ENCODE measurements at regions not wholly inside any gene's neighbourhood (a gene's known extent, or its start where the extent isn't known, plus 50 kb on each side); places are given as distances from the start of the nearest gene placed in this dataset.

GRCh38 chr10:84665211-84665610 lies 336.8 kb downstream of the CCSER2 start:
- H3K27ac Mint-ChIP-seq = no peak overlapping the region
- no peaks in the 10 kb centered on the region for H3K27me3 Mint-ChIP-seq (ENCODE audit: low read depth)
- H3K36me3 Mint-ChIP-seq (ENCODE audit: low read depth) = no peaks in the 10 kb centered on the region
- no peaks in the 10 kb centered on the region for H3K9me3 Mint-ChIP-seq
- no peak for TF ChIP-seq CTCF (IDR thresholded peaks at IDR 0.05; ENCODE audit: unreplicated experiment in 3 of 3)
- peaks cover 6% of the 10 kb centered on the region for H3K4me1 Mint-ChIP-seq
- no peak overlapping the region for H3K4me3 Mint-ChIP-seq

- Mint-ChIP-seq H3K27ac (no peak overlapping the region), H3K4me1 (no peaks in the 10 kb centered on the region), H3K27me3 (ENCODE audit: low read depth) (no peaks in the 10 kb centered on the region), H3K4me3 (no peak overlapping the region), H3K9me3 (no peaks in the 10 kb centered on the region), H3K36me3 (ENCODE audit: low read depth) (no peaks in the 10 kb centered on the region)
- peak in 2 of 3 experiments; percentile 10 to 13 for TF ChIP-seq CTCF (IDR thresholded peaks at IDR 0.05; ENCODE audit: unreplicated experiment in 3 of 3)
Measured at GRCh38 chr10:84665883-84666463, 337.6 kb downstream of the CCSER2 start.

- Mint-ChIP-seq H3K4me3 (no peak overlapping the region), H3K9me3 (no peaks in the 10 kb centered on the region), H3K36me3 (ENCODE audit: low read depth) (no peaks in the 10 kb centered on the region), H3K27me3 (ENCODE audit: low read depth) (no peaks in the 10 kb centered on the region), H3K27ac (no peak overlapping the region), H3K4me1 (no peaks in the 10 kb centered on the region)
- no peak for TF ChIP-seq CTCF (IDR thresholded peaks at IDR 0.05; ENCODE audit: unreplicated experiment in 3 of 3)
Measured at GRCh38 chr10:84668186-84668763, 339.9 kb downstream of the CCSER2 start.

GRCh38 chr10:84675060-84675459 lies 346.7 kb downstream of the CCSER2 start:
- TF ChIP-seq CTCF (IDR thresholded peaks at IDR 0.05; ENCODE audit: unreplicated experiment in 3 of 3) = no peak
- Mint-ChIP-seq H3K4me3 (no peak overlapping the region), H3K36me3 (ENCODE audit: low read depth) (no peaks in the 10 kb centered on the region), H3K9me3 (no peaks in the 10 kb centered on the region), H3K27me3 (ENCODE audit: low read depth) (no peaks in the 10 kb centered on the region), H3K27ac (no peak overlapping the region), H3K4me1 (no peaks in the 10 kb centered on the region)

- Mint-ChIP-seq H3K4me1 (no peaks in the 10 kb centered on the region), H3K27ac (no peak overlapping the region), H3K27me3 (ENCODE audit: low read depth) (no peaks in the 10 kb centered on the region), H3K36me3 (ENCODE audit: low read depth) (no peaks in the 10 kb centered on the region), H3K4me3 (no peak overlapping the region), H3K9me3 (no peaks in the 10 kb centered on the region)
- TF ChIP-seq CTCF (IDR thresholded peaks at IDR 0.05; ENCODE audit: unreplicated experiment in 3 of 3) = no peak
Measured at GRCh38 chr10:84676536-84676935, 348.1 kb downstream of the CCSER2 start.

- Mint-ChIP-seq H3K4me1 (no peaks in the 10 kb centered on the region), H3K4me3 (no peak overlapping the region), H3K27me3 (ENCODE audit: low read depth) (no peaks in the 10 kb centered on the region), H3K36me3 (ENCODE audit: low read depth) (no peaks in the 10 kb centered on the region), H3K27ac (no peak overlapping the region), H3K9me3 (peaks cover 14% of the 10 kb centered on the region)
- no peak for TF ChIP-seq CTCF (IDR thresholded peaks at IDR 0.05; ENCODE audit: unreplicated experiment in 3 of 3)
Measured at GRCh38 chr10:84681781-84682180, 353.4 kb downstream of the CCSER2 start.
